PFSK-1 (cell line): ENCODE measurements at regions not wholly inside any gene's neighbourhood (a gene's known extent, or its start where the extent isn't known, plus 50 kb on each side); places are given as distances from the start of the nearest gene placed in this dataset.

Experiments
- FOXP2 ChIP-seq: optimal IDR thresholded peaks from 2 replicates; pipeline ENCODE3; 2011; ENCODE audit warnings: borderline replicate concordance, control low read depth, inconsistent platforms; ENCODE audit not compliant: insufficient read depth; ENCODE audit errors: extremely low read length, extremely low read depth
- POLR2AphosphoS5 ChIP-seq: IDR thresholded peaks from 2 replicates; pipeline ENCODE4 v1.6.1; 2012; ENCODE audit warnings: low read depth, mild to moderate bottlenecking, control low read depth, low read length, moderate library complexity
- SIN3A ChIP-seq: IDR thresholded peaks from 2 replicates; pipeline ENCODE4 v1.6.1; 2012; ENCODE audit warnings: mild to moderate bottlenecking, low read length, moderate library complexity, borderline replicate concordance; ENCODE audit not compliant: insufficient read depth
- TAF1 ChIP-seq: IDR thresholded peaks from 2 replicates; pipeline ENCODE4 v1.6.1; 2012; ENCODE audit warnings: low read length, control low read depth, borderline replicate concordance; ENCODE audit not compliant: insufficient read depth
- TF ChIP-seq, protein P1 (sequence below), 2 experiments: IDR thresholded peaks; 2 replicates each; pipeline versions ENCODE4 v1.6.1 to v1.8.0; 2011 to 2012; ENCODE audit warnings: low read depth in 2 of 2, low read length in 2 of 2, control low read depth in 1 of 2, inconsistent platforms in 1 of 2, mild to moderate bottlenecking in 1 of 2, moderate library complexity in 1 of 2; ENCODE audit not compliant: insufficient read depth in 1 of 2

DNA sequence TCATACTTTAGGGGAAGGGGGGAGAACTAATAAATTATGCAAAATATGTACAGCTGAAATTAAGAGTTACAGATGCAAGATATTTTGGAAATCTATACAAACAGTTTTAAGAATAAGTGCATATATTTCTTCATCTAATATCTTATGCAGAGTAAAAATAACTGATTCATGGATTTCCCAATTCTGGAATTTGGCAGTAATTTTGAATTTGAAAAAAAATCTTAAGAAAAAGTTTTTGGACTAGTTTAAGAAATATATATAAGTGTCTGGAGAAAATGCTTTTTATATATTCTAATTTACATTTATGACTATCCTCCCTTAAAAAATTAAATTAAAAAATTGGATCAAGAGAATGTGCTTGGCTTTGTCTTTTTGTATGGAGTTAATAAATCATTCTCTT lies 474.3 kb downstream of the BRINP3 start:
- TF ChIP-seq, protein P1, sequence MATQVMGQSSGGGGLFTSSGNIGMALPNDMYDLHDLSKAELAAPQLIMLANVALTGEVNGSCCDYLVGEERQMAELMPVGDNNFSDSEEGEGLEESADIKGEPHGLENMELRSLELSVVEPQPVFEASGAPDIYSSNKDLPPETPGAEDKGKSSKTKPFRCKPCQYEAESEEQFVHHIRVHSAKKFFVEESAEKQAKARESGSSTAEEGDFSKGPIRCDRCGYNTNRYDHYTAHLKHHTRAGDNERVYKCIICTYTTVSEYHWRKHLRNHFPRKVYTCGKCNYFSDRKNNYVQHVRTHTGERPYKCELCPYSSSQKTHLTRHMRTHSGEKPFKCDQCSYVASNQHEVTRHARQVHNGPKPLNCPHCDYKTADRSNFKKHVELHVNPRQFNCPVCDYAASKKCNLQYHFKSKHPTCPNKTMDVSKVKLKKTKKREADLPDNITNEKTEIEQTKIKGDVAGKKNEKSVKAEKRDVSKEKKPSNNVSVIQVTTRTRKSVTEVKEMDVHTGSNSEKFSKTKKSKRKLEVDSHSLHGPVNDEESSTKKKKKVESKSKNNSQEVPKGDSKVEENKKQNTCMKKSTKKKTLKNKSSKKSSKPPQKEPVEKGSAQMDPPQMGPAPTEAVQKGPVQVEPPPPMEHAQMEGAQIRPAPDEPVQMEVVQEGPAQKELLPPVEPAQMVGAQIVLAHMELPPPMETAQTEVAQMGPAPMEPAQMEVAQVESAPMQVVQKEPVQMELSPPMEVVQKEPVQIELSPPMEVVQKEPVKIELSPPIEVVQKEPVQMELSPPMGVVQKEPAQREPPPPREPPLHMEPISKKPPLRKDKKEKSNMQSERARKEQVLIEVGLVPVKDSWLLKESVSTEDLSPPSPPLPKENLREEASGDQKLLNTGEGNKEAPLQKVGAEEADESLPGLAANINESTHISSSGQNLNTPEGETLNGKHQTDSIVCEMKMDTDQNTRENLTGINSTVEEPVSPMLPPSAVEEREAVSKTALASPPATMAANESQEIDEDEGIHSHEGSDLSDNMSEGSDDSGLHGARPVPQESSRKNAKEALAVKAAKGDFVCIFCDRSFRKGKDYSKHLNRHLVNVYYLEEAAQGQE (IDR thresholded peaks at IDR 0.05; ENCODE audit: insufficient read depth in 1 of 2, low read depth in 2 of 2, low read length in 2 of 2) = no peak
- TF ChIP-seq POLR2AphosphoS5 (no peak), FOXP2 (no peak), SIN3A (no peak), TAF1 (no peak)

DNA sequence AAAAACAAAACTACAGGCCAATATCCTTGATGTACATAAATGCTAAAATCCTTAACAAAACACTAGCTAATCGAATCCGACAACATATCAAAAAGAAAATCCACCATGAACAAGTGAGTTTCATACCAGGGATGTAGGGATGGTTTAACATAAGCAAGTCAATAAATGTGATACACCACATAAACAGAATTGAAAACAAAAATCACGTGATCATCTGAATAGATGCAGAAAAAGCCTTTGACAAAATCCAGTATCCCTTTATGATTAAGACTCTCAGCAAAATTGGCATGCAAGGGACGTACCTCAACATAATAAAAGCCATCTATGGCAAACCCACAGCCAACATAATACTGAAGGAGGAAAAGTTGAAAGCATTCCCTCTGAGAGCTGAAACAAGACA lies 466.1 kb downstream of the BRINP3 start:
- TF ChIP-seq, protein P1 (IDR thresholded peaks at IDR 0.05; ENCODE audit: insufficient read depth in 1 of 2, low read depth in 2 of 2, low read length in 2 of 2) = no peak
- no peak for TF ChIP-seq SIN3A
- TF ChIP-seq FOXP2 = no peak
- no peak for TF ChIP-seq TAF1
- no peak for TF ChIP-seq POLR2AphosphoS5

DNA sequence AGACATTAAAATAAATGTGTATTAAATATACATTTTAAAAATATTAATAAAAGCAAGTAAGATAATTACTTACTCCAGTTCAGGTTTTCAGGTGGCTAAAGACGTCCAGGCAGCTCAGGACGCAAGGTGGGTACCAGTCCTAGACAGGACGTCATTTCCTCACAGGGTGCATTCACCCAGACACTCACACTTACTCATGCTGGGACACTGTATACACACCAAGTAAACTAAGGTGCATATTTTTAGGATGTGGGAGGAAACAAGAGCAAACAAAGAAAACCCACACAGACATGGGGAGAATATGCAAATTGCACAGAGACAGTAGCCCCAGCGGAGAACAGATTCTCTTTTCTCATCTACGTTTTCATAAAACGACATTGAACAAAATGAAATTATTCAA lies 457.9 kb downstream of the BRINP3 start:
- TF ChIP-seq FOXP2 (no peak), SIN3A (no peak), POLR2AphosphoS5 (no peak), TAF1 (no peak)
- TF ChIP-seq, protein P1 (IDR thresholded peaks at IDR 0.05; ENCODE audit: insufficient read depth in 1 of 2, low read depth in 2 of 2, low read length in 2 of 2) = no peak

DNA sequence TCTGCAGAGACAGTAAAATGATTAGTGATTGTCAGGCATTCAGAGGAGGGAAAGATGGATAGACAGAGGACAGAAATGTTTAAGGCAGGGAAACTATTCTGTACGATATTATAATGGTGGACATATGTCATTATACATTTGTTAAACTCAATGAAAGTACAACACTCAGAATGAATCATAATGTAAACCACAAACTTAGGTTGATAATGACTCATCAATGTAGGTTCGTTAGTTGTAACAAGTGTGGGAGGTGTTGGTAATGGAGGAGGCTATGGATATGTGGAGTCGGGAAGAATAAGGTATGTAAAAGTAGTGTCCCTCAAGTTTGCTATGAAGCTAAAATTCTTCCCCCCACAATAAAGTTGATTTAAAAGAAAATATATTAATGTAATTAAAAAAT lies 455.0 kb downstream of the BRINP3 start:
- no peak for TF ChIP-seq POLR2AphosphoS5
- 0 out of 2 replicates have a peak, but pooled peaks have one; percentile 49 for TF ChIP-seq SIN3A

DNA sequence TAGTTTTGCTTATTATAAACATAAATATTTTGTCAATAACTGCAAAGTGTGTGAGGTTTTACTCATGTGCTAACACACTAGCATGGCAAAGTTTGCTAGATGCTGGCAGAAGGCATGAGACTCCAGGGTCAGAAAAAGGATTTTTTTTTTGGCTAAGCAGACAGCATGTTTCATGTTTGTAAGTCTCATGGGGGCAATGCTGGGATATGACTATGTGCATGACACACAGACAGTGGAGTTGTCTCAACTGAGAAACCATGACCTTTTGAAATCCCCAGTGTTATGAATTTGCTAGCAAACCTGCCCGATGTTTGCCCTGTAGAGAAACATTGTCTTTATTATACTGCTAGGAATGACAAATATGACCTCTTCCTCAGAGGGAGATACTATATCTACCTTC lies 448.2 kb downstream of the BRINP3 start:
- TF ChIP-seq FOXP2 (no peak), SIN3A (no peak), POLR2AphosphoS5 (no peak), TAF1 (no peak)
- TF ChIP-seq, protein P1 (IDR thresholded peaks at IDR 0.05; ENCODE audit: insufficient read depth in 1 of 2, low read depth in 2 of 2, low read length in 2 of 2) = no peak
